Liver (tissue), 7 donors: ENCODE measurements at regions not wholly inside any gene's neighbourhood (a gene's known extent, or its start where the extent isn't known, plus 50 kb on each side); places are given as distances from the start of the nearest gene placed in this dataset.

Source experiments
- DNase-seq: peaks from one replicate; pipeline ENCODE4 v3.0.0-alpha.2; 2017; ENCODE audit warnings: low spot score
- H3K27ac ChIP-seq, 2 donors: one replicate each; pipeline ENCODE4 v1.7.0; 2013; ENCODE audit warnings: inconsistent platforms in 2 of 2, low read length in 2 of 2, control low read depth in 1 of 2, low read depth in 1 of 2, mild to moderate bottlenecking in 1 of 2
- H3K27me3 ChIP-seq, 4 donors: one replicate each; pipeline versions ENCODE4 v1.6.1 to v1.7.0; 2013; ENCODE audit warnings: low read length in 3 of 4, inconsistent platforms in 1 of 4, mild to moderate bottlenecking in 1 of 4, moderate library complexity in 1 of 4; ENCODE audit not compliant: control insufficient read depth in 4 of 4, insufficient read depth in 4 of 4
- H3K36me3 ChIP-seq, 4 donors: one replicate each; pipeline versions ENCODE4 v1.6.1 to v1.7.0; 2013; ENCODE audit warnings: low read length in 3 of 4, mild to moderate bottlenecking in 3 of 4, low read depth in 1 of 4, moderate library complexity in 1 of 4; ENCODE audit not compliant: control insufficient read depth in 4 of 4, insufficient read depth in 3 of 4
- H3K4me1 ChIP-seq, 4 donors: one replicate each; pipeline versions ENCODE4 v1.6.1 to v1.7.0; 2013; ENCODE audit warnings: low read length in 3 of 4, mild to moderate bottlenecking in 3 of 4, moderate library complexity in 1 of 4; ENCODE audit not compliant: control insufficient read depth in 4 of 4, insufficient read depth in 4 of 4
- H3K4me3 ChIP-seq, 3 donors: one replicate each; pipeline versions ENCODE4 v1.6.1 to v1.7.0; 2013; ENCODE audit warnings: low read length in 3 of 3, control low read depth in 1 of 3, low read depth in 1 of 3, mild to moderate bottlenecking in 1 of 3
- H3K9ac ChIP-seq, 2 donors: one replicate each; pipeline ENCODE4 v1.7.0; 2013; ENCODE audit warnings: low read length in 2 of 2, mild to moderate bottlenecking in 2 of 2, moderate library complexity in 2 of 2, control low read depth in 1 of 2, low read depth in 1 of 2
- H3K9me3 ChIP-seq, 4 donors: one replicate each; pipeline versions ENCODE4 v1.6.1 to v1.7.0; 2013; ENCODE audit warnings: low read length in 3 of 4; ENCODE audit not compliant: control insufficient read depth in 4 of 4
- EGR1 ChIP-seq, 2 donors: IDR thresholded peaks; 2 replicates each; pipeline ENCODE4 v1.6.1; 2016 to 2018; ENCODE audit warnings: antibody characterized with exemption in 2 of 2, low read depth in 2 of 2
- FOXA2 ChIP-seq: IDR thresholded peaks from 2 replicates; pipeline ENCODE4 v1.6.1; 2016; ENCODE audit warnings: antibody characterized with exemption
- GABPA ChIP-seq, 2 donors: IDR thresholded peaks in 1 of 2; conservative IDR thresholded peaks in 1 of 2; 2 replicates each; pipeline ENCODE4 v1.6.1; 2016; ENCODE audit warnings: antibody characterized with exemption in 2 of 2, mild to moderate bottlenecking in 1 of 2, moderate library complexity in 1 of 2
- HNF4A ChIP-seq, 2 donors: conservative IDR thresholded peaks; 2 replicates each; pipeline ENCODE4 v1.6.1; 2016; ENCODE audit warnings: antibody characterized with exemption in 2 of 2, mild to moderate bottlenecking in 2 of 2
- HNF4G ChIP-seq: IDR thresholded peaks from 2 replicates; pipeline ENCODE4 v1.6.1; 2016; ENCODE audit warnings: antibody characterized with exemption
- JUND ChIP-seq, 2 donors: IDR thresholded peaks; 2 replicates each; pipeline ENCODE4 v1.6.1; 2016; ENCODE audit warnings: antibody characterized with exemption in 2 of 2
- NR2F2 ChIP-seq: IDR thresholded peaks from 2 replicates; pipeline ENCODE4 v1.6.1; 2016; ENCODE audit warnings: antibody characterized with exemption
- RXRA ChIP-seq, 2 donors: IDR thresholded peaks; 2 replicates each; pipeline ENCODE4 v1.6.1; 2017 to 2018; ENCODE audit warnings: antibody characterized with exemption in 2 of 2, mild to moderate bottlenecking in 1 of 2
- SP1 ChIP-seq: IDR thresholded peaks from 2 replicates; pipeline ENCODE4 v1.6.1; 2018; ENCODE audit warnings: antibody characterized with exemption, mild to moderate bottlenecking
- YY1 ChIP-seq: IDR thresholded peaks from 2 replicates; pipeline ENCODE4 v1.6.1; 2016; ENCODE audit warnings: antibody characterized with exemption, mild to moderate bottlenecking
- WGBS: extraction: QIAGEN DNeasy Blood & Tissue Kit; methylation state at CpG from one replicate; pipeline ENCODE4 v1.1.7; 2013; 5-methylcytosine and 5-hydroxymethylcytosine counted together
- TF ChIP-seq, protein P1 (sequence below): IDR thresholded peaks from 2 replicates; pipeline ENCODE4 v1.6.1; 2016; ENCODE audit warnings: antibody characterized with exemption, mild to moderate bottlenecking
- TF ChIP-seq, protein P2 (sequence below): IDR thresholded peaks from 2 replicates; pipeline ENCODE4 v1.6.1; 2016; ENCODE audit warnings: antibody characterized with exemption
- TF ChIP-seq, protein P3 (sequence below): IDR thresholded peaks from 2 replicates; pipeline ENCODE4 v1.6.1; 2016; ENCODE audit warnings: antibody characterized with exemption
- donor health status: healthy.
- donor health status: healthy.
- donor health status: healthy.
- donor health status: healthy.

DNA sequence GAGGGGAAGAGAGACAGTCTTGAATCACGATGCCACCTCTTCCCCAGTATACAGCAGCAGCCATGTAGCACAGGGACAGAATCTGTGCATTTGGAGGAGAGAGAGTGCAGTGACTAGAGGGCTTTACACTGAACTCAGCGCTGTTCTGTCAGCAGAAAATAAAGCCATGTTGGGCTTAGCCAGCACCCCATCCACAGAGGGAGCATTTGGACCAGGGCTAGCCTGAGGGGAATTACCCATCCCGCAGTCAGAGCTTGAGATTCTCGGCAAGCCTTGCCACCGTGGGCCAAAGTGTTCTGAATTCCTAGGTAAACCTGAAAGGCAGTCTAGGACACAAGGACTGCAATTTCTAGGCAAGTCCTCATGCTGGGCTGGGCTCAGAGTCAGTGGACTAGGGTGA lies 120.4 kb upstream of the CNOT2 start (continued):
- TF ChIP-seq, protein P1, sequence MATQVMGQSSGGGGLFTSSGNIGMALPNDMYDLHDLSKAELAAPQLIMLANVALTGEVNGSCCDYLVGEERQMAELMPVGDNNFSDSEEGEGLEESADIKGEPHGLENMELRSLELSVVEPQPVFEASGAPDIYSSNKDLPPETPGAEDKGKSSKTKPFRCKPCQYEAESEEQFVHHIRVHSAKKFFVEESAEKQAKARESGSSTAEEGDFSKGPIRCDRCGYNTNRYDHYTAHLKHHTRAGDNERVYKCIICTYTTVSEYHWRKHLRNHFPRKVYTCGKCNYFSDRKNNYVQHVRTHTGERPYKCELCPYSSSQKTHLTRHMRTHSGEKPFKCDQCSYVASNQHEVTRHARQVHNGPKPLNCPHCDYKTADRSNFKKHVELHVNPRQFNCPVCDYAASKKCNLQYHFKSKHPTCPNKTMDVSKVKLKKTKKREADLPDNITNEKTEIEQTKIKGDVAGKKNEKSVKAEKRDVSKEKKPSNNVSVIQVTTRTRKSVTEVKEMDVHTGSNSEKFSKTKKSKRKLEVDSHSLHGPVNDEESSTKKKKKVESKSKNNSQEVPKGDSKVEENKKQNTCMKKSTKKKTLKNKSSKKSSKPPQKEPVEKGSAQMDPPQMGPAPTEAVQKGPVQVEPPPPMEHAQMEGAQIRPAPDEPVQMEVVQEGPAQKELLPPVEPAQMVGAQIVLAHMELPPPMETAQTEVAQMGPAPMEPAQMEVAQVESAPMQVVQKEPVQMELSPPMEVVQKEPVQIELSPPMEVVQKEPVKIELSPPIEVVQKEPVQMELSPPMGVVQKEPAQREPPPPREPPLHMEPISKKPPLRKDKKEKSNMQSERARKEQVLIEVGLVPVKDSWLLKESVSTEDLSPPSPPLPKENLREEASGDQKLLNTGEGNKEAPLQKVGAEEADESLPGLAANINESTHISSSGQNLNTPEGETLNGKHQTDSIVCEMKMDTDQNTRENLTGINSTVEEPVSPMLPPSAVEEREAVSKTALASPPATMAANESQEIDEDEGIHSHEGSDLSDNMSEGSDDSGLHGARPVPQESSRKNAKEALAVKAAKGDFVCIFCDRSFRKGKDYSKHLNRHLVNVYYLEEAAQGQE, result no peak
- no peak for TF ChIP-seq YY1

- WGBS, result 61% methylated on average over 2 of the region's 2 CpGs
- TF ChIP-seq FOXA2 (no peak), HNF4G (no peak), NR2F2 (no peak), GABPA (IDR thresholded peaks at IDR 0.05 in 1 of 2, conservative IDR thresholded peaks at IDR 0.05 in 1 of 2) (no peak), SP1 (no peak), HNF4A (conservative IDR thresholded peaks at IDR 0.05) (no peak)
Measured at GRCh38 chr12:70149013-70149412, 94.2 kb upstream of the CNOT2 start.

GRCh38 chr12:70149665-70150064 lies 93.6 kb upstream of the CNOT2 start:
- no peak for TF ChIP-seq GABPA (IDR thresholded peaks at IDR 0.05 in 1 of 2, conservative IDR thresholded peaks at IDR 0.05 in 1 of 2)
- no peak for TF ChIP-seq NR2F2
- TF ChIP-seq, protein P1, result no peak
- TF ChIP-seq EGR1 (IDR thresholded peaks at IDR 0.05; ENCODE audit: low read depth in 2 of 2), result no peak
- TF ChIP-seq HNF4A (conservative IDR thresholded peaks at IDR 0.05), result no peak
- TF ChIP-seq, protein P2, sequence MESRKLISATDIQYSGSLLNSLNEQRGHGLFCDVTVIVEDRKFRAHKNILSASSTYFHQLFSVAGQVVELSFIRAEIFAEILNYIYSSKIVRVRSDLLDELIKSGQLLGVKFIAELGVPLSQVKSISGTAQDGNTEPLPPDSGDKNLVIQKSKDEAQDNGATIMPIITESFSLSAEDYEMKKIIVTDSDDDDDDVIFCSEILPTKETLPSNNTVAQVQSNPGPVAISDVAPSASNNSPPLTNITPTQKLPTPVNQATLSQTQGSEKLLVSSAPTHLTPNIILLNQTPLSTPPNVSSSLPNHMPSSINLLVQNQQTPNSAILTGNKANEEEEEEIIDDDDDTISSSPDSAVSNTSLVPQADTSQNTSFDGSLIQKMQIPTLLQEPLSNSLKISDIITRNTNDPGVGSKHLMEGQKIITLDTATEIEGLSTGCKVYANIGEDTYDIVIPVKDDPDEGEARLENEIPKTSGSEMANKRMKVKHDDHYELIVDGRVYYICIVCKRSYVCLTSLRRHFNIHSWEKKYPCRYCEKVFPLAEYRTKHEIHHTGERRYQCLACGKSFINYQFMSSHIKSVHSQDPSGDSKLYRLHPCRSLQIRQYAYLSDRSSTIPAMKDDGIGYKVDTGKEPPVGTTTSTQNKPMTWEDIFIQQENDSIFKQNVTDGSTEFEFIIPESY, result no peak
- no peak for TF ChIP-seq RXRA (IDR thresholded peaks at IDR 0.05)
- TF ChIP-seq, protein P3, sequence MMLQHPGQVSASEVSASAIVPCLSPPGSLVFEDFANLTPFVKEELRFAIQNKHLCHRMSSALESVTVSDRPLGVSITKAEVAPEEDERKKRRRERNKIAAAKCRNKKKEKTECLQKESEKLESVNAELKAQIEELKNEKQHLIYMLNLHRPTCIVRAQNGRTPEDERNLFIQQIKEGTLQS, result no peak
- no peak for TF ChIP-seq HNF4G
- no peak for TF ChIP-seq JUND (IDR thresholded peaks at IDR 0.05)
- TF ChIP-seq YY1, result no peak
- TF ChIP-seq SP1, result no peak
- DNase-seq, result no peak
- no peaks in the 10 kb centered on the region for H3K4me1 ChIP-seq
- no peak overlapping the region for H3K27ac ChIP-seq
- H3K4me3 ChIP-seq, result no peak overlapping the region
- H3K36me3 ChIP-seq, result no peaks in the 10 kb centered on the region
- H3K9ac ChIP-seq, result no peak overlapping the region
- H3K9me3 ChIP-seq, result peaks cover 0 to 12% (median 0%) of the 10 kb centered on the region in 4 donors
- H3K27me3 ChIP-seq, result no peaks in the 10 kb centered on the region

More at GRCh38 chr12:70149013-70149412, 94.2 kb upstream of the CNOT2 start:
- no peak overlapping the region for H3K4me3 ChIP-seq
- H3K9ac ChIP-seq, result no peak overlapping the region
- H3K4me1 ChIP-seq, result no peaks in the 10 kb centered on the region
- no peak for DNase-seq
- H3K27me3 ChIP-seq, result no peaks in the 10 kb centered on the region
- no peak overlapping the region for H3K27ac ChIP-seq
- H3K9me3 ChIP-seq, result peaks cover 0 to 9% (median 0%) of the 10 kb centered on the region in 4 donors
- no peaks in the 10 kb centered on the region for H3K36me3 ChIP-seq
